AG08396 (cell line): ENCODE measurements at regions not wholly inside any gene's neighbourhood (a gene's known extent, or its start where the extent isn't known, plus 50 kb on each side); places are given as distances from the start of the nearest gene placed in this dataset.
"Not testable (repeated sequence)": the region's sequence is repeated elsewhere in the genome, so short reads cannot be mapped to it uniquely, and the experiment has no call there.

ENCODE experiments used
- DNase-seq: peaks from one replicate; pipeline ENCODE4 v3.0.0; 2012; ENCODE audit warnings: low spot score, mixed read lengths

- DNase-seq = no peak
Measured at GRCh38 chr12:83931451-83931850, 981.1 kb downstream of the SLC6A15 start.

GRCh38 chr12:83929792-83930191, 982.8 kb downstream of the SLC6A15 start:
- DNase-seq = not testable (repeated sequence)

GRCh38 chr12:83920821-83921547, 991.6 kb downstream of the SLC6A15 start:
- no peak for DNase-seq

GRCh38 chr12:83919081-83919480, 993.5 kb downstream of the SLC6A15 start:
- DNase-seq = no peak

GRCh38 chr12:83904175-83904574, 1008.4 kb downstream of the SLC6A15 start:
- DNase-seq = no peak

- no peak for DNase-seq
Measured at GRCh38 chr12:83896416-83896815, 1016.2 kb downstream of the SLC6A15 start.

- DNase-seq = no peak
Measured at GRCh38 chr12:83893101-83893500, 1019.5 kb downstream of the SLC6A15 start.

- no peak for DNase-seq
Measured at GRCh38 chr12:83889745-83890144, 1022.9 kb downstream of the SLC6A15 start.

GRCh38 chr12:83886479-83886878, 1026.1 kb downstream of the SLC6A15 start:
- DNase-seq = no peak

GRCh38 chr12:83870921-83871599, 1041.5 kb downstream of the SLC6A15 start:
- DNase-seq = not testable (repeated sequence)

GRCh38 chr12:83866477-83866876, 1046.1 kb downstream of the SLC6A15 start:
- DNase-seq = no peak

- DNase-seq = no peak
Measured at GRCh38 chr12:83865431-83865830, 1047.2 kb downstream of the SLC6A15 start.

- DNase-seq = no peak
Measured at GRCh38 chr12:83864054-83864453, 1048.5 kb downstream of the SLC6A15 start.

- DNase-seq = no peak
Measured at GRCh38 chr12:83859021-83859420, 1053.6 kb downstream of the SLC6A15 start.

- DNase-seq = no peak
Measured at GRCh38 chr12:83856803-83857202, 1055.8 kb downstream of the SLC6A15 start.

- DNase-seq = no peak
Measured at GRCh38 chr12:83850531-83850930, 1062.1 kb downstream of the SLC6A15 start.

GRCh38 chr12:83848702-83849101, 1063.9 kb downstream of the SLC6A15 start:
- no peak for DNase-seq

- no peak for DNase-seq
Measured at GRCh38 chr12:83843541-83843940, 1069.1 kb downstream of the SLC6A15 start.

GRCh38 chr12:83841620-83842019, 1071.0 kb downstream of the SLC6A15 start:
- no peak for DNase-seq

- no peak for DNase-seq
Measured at GRCh38 chr12:83827860-83828259, 1084.7 kb downstream of the SLC6A15 start.

GRCh38 chr12:83827193-83827592, 1085.4 kb downstream of the SLC6A15 start:
- DNase-seq = no peak

- DNase-seq = peak; percentile 19
Measured at GRCh38 chr12:83826112-83826511, 1086.5 kb downstream of the SLC6A15 start.

GRCh38 chr12:83823386-83824045, 1089.1 kb downstream of the SLC6A15 start:
- no peak for DNase-seq
